Heart left ventricle (tissue), 13 donors: ENCODE measurements at regions not wholly inside any gene's neighbourhood (a gene's known extent, or its start where the extent isn't known, plus 50 kb on each side); places are given as distances from the start of the nearest gene placed in this dataset.

Source experiments
- POLR2A ChIP-seq, 2 donors: fragments of 450-650 bp; IDR thresholded peaks; one replicate each; pipeline ENCODE4 v1.6.1; 2017; ENCODE audit warnings: antibody characterized with exemption in 2 of 2, mild to moderate bottlenecking in 2 of 2, moderate library complexity in 2 of 2
- TF ChIP-seq, protein P1 (sequence below), 12 donors: fragments of 200-600 bp; sonication (generic) in 4 of 12; IDR thresholded peaks; one replicate each; pipeline versions ENCODE4 v1.5.0 to v1.8.0; 2018 to 2022; ENCODE audit warnings: antibody characterized with exemption in 12 of 12, mild to moderate bottlenecking in 5 of 12
- donor health status: ischemic (EF 13 %, LVEDD 7.1; RV severe dilation, severe dysfunction).
- donor health status: DM: no; HTN: yes; CAD: no.
- donor health status: DM: no; HTN: no; CAD: no.
- donor health status: ischemic (EF 25% LVEDD 6.9; RV normal size, moderate dysfunction).
- donor health status: ischemic (EF 25% LVEDD 5.7; RV mildly dilated, moderate dysfunction).
- donor health status: ischemic (EF 35%, LVEDD 5.7; RV mildly dilated, moderate dysfunction).
- donor health status: nonischemic (EF 11% LVEDD 7.7; RV severe dilation, severe dysfunction).
- donor health status: DM: yes; HTN: yes; CAD: no.
- donor health status: PGD.
- donor health status: ischemic (EF 29% LVEDD 5.4; RV normal size, mild dysfunction).
- donor health status: nonischemic (EF 23%, LVEDD 6.1; RV moderate dilation, normal function).

DNA sequence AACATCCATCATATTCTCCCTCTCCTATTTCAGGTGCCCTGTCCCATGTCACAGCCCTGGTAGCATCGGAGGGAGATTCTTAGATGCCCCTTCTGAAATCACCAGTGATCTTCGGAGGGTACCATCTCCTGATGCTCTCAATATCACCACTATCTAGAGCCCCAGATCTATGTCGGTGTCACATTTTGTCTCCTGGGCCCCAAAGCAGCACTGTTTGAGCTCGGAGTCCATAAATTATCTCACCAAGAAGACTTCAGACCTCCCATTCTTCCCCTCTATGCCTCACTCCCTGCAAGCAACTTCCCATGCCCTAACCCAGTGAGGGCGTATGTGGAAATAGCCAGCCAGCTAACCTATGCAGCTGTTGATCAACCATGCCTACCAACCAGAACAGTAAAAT is 51.5 kb upstream of the NLK start:
- no peak for TF ChIP-seq POLR2A (IDR thresholded peaks at IDR 0.05)
- TF ChIP-seq, protein P1, sequence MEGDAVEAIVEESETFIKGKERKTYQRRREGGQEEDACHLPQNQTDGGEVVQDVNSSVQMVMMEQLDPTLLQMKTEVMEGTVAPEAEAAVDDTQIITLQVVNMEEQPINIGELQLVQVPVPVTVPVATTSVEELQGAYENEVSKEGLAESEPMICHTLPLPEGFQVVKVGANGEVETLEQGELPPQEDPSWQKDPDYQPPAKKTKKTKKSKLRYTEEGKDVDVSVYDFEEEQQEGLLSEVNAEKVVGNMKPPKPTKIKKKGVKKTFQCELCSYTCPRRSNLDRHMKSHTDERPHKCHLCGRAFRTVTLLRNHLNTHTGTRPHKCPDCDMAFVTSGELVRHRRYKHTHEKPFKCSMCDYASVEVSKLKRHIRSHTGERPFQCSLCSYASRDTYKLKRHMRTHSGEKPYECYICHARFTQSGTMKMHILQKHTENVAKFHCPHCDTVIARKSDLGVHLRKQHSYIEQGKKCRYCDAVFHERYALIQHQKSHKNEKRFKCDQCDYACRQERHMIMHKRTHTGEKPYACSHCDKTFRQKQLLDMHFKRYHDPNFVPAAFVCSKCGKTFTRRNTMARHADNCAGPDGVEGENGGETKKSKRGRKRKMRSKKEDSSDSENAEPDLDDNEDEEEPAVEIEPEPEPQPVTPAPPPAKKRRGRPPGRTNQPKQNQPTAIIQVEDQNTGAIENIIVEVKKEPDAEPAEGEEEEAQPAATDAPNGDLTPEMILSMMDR (IDR thresholded peaks at IDR 0.05): no peak
